ENCODE measurements at regions not wholly inside any gene's neighbourhood (a gene's known extent, or its start where the extent isn't known, plus 50 kb on each side); places are given as distances from the start of the nearest gene placed in this dataset.

DNA sequence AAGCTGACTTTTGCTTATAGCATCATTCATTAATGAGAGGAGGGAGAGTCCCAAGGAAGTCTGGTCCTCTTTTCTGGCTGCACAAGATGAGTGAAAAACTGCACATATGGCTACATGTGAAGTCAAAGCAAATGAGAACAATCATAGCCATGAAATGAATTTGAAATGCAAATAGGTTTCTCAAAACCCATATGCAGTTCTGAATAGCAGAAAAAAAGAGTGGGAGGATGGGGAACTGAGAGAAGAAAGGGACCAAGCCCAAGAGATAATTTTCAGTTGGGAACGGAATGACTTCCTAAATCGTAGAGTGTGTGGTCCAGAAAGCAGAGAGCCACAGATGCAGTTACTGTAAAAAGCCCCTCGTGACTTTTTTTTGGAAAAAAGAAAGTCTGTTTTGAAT is 66.3 kb downstream of the GTPBP8 start:
- Histone ChIP-seq H3K9me3 (no peaks in the 10 kb centered on the region), H3K27me3 (replicated peaks; ENCODE audit: insufficient read depth) (no peaks in the 10 kb centered on the region), H3K36me3 (no peaks in the 10 kb centered on the region), H3K27ac (no peak overlapping the region), H3K4me3 (no peak overlapping the region), H3K4me1 (replicated peaks) (no peaks in the 10 kb centered on the region)
- 62% methylated on average over 3 of the region's 3 CpGs for WGBS
- intact Hi-C loops (cut with DNase I) = loop anchor here (10.0 kb wide), 2 partner anchors 458 to 518 kb away; partner anchors contain the start of gene SPICE1
- TF ChIP-seq, protein P1, sequence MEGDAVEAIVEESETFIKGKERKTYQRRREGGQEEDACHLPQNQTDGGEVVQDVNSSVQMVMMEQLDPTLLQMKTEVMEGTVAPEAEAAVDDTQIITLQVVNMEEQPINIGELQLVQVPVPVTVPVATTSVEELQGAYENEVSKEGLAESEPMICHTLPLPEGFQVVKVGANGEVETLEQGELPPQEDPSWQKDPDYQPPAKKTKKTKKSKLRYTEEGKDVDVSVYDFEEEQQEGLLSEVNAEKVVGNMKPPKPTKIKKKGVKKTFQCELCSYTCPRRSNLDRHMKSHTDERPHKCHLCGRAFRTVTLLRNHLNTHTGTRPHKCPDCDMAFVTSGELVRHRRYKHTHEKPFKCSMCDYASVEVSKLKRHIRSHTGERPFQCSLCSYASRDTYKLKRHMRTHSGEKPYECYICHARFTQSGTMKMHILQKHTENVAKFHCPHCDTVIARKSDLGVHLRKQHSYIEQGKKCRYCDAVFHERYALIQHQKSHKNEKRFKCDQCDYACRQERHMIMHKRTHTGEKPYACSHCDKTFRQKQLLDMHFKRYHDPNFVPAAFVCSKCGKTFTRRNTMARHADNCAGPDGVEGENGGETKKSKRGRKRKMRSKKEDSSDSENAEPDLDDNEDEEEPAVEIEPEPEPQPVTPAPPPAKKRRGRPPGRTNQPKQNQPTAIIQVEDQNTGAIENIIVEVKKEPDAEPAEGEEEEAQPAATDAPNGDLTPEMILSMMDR (IDR thresholded peaks at IDR 0.05) = no peak
- no peak for TF ChIP-seq POLR2A (IDR thresholded peaks at IDR 0.05)
- TF ChIP-seq POLR2AphosphoS5 (IDR thresholded peaks at IDR 0.05) = no peak
- no peak for DNase-seq (ENCODE audit: low spot score)

DNA sequence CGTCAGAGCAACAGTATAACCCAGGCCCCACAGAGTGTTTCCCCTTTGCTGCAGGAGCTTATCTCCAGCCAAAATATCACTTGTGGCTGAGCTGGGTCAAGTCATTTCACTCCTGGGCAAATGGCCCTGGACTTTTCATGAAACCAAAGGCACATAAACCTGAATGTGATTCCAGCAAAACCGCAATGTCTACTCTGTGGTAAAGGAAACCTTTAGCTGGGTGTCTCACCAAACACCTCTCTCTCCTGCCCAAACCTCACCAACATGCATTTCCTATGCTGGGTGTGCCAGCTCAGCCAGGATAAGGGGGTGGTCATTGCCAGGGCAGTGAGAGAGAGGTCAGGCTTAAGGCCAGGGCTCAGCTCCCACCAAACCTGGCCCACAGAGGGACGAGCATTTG is 67.4 kb downstream of the GTPBP8 start:
- no peak for DNase-seq (ENCODE audit: low spot score)
- 91% methylated on average over 3 of the region's 3 CpGs for WGBS
- TF ChIP-seq, protein P1 (IDR thresholded peaks at IDR 0.05) = no peak
- TF ChIP-seq POLR2AphosphoS5 (IDR thresholded peaks at IDR 0.05) (no peak), POLR2A (IDR thresholded peaks at IDR 0.05) (no peak)
- Histone ChIP-seq H3K27ac (no peak overlapping the region), H3K36me3 (no peaks in the 10 kb centered on the region), H3K4me1 (replicated peaks) (no peaks in the 10 kb centered on the region), H3K27me3 (replicated peaks; ENCODE audit: insufficient read depth) (no peaks in the 10 kb centered on the region), H3K9me3 (no peaks in the 10 kb centered on the region), H3K4me3 (no peak overlapping the region)
- intact Hi-C loops (cut with DNase I) = loop anchor here (10.0 kb wide), 2 partner anchors 457 to 517 kb away; partner anchors contain the start of gene SPICE1

DNA sequence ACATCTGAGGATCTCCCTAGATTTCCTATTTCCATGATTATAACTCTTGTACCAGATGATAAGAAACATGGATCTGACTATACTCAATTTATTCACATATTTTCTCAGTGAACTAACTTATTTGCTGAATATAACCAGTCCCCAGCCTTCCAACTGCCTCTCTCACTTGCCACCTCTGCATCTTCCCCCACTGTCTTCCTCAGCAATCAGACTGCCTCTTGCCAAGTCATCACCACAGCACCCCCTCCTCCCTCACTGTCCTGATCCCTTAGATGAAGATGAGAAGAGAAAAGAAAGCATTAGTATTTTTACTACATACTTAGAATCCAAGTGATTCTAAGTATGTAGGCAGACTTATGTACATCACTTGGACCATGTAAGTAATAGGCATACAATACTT is 71.9 kb downstream of the GTPBP8 start:
- peaks cover 3% of the 10 kb centered on the region for H3K4me1 ChIP-seq (replicated peaks)
- intact Hi-C loops (cut with DNase I) = no loop called here
- H3K27me3 ChIP-seq (replicated peaks; ENCODE audit: insufficient read depth) = no peaks in the 10 kb centered on the region
- H3K4me3 ChIP-seq = no peak overlapping the region
- H3K36me3 ChIP-seq = no peaks in the 10 kb centered on the region
- no peak for DNase-seq (ENCODE audit: low spot score)
- TF ChIP-seq POLR2AphosphoS5 (IDR thresholded peaks at IDR 0.05) = no peak
- TF ChIP-seq, protein P1 (IDR thresholded peaks at IDR 0.05) = no peak
- no peak for TF ChIP-seq POLR2A (IDR thresholded peaks at IDR 0.05)
- no peaks in the 10 kb centered on the region for H3K9me3 ChIP-seq
- H3K27ac ChIP-seq = peak overlapping the region in 1 of 2 donors; percentile 48

DNA sequence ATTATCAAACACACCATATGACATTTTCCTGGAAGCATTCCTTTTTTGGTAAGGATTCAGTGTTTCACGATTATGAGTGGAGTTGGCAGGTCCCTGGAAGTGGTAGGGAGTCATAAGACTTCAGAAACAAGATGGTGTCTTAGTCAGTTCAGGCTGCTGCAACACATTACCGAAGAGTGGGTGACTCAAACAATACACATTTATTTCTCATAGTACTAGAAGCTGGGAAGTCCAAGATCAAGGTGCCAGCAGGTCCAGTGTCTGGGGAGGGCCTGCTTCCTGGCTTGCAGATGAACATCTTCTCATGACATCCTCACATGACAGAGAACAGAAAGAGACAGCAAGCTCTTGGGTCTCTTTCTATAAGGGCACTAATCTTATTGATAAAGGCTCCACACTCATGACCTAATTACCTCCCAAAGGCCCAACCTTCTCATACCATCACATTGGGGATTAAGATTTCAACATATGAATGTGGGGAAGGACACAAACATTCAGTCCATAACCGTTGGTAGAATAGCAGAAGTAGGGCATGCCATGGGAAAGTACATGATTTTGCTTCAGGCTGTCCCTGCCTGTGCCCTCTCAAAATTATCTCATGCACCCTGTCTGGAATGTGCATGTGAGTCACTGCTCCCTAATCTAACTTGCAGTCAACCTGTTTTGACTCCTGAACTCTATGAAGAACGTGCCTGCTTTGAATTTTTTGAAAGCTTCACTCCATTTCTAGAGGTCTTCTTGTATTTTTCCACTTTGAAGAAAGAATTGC is 72.5 kb downstream of the GTPBP8 start:
- TF ChIP-seq, protein P1 (IDR thresholded peaks at IDR 0.05) = no peak
- no peak for TF ChIP-seq POLR2A (IDR thresholded peaks at IDR 0.05)
- no peak for TF ChIP-seq POLR2AphosphoS5 (IDR thresholded peaks at IDR 0.05)
- Histone ChIP-seq H3K27ac (peak overlapping the region; percentile 48 to 51), H3K4me1 (replicated peaks) (peaks cover 3% of the 10 kb centered on the region), H3K4me3 (no peak overlapping the region), H3K36me3 (no peaks in the 10 kb centered on the region), H3K27me3 (replicated peaks; ENCODE audit: insufficient read depth) (no peaks in the 10 kb centered on the region), H3K9me3 (no peaks in the 10 kb centered on the region)
- no peak for DNase-seq (ENCODE audit: low spot score)
- 62% methylated on average over 4 of the region's 4 CpGs for WGBS
- intact Hi-C loops (cut with DNase I) = no loop called here

DNA sequence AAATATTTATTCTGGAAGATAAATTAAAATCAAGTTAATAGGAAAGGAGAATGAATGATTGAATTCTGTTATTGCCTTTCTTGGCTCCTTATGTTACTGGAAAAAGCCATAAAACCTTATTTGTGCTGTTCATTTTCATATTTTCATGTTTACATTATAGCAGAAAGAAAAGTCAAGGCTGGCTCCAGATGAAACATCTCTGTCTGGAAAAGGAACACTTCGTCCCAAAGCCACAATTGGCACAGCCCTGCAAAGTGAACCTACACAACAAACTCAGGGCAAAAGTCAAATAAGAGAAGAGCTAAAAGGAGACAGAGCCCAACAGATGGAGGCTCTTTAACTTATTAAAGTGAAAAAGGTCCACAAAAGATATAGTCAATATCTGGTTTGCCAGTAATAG is 73.4 kb downstream of the GTPBP8 start:
- H3K27ac ChIP-seq = peak overlapping the region; percentile 48 to 51
- intact Hi-C loops (cut with DNase I) = no loop called here
- WGBS = 11% methylated on average over 1 of the region's 1 CpG
- TF ChIP-seq, protein P1 (IDR thresholded peaks at IDR 0.05) = no peak
- TF ChIP-seq POLR2AphosphoS5 (IDR thresholded peaks at IDR 0.05) = peak; percentile 60
- TF ChIP-seq POLR2A (IDR thresholded peaks at IDR 0.05) = no peak
- no peak overlapping the region for H3K4me3 ChIP-seq
- DNase-seq (ENCODE audit: low spot score) = peak; percentile 24
- H3K4me1 ChIP-seq (replicated peaks) = peaks cover 3% of the 10 kb centered on the region
- no peaks in the 10 kb centered on the region for H3K9me3 ChIP-seq
- no peaks in the 10 kb centered on the region for H3K36me3 ChIP-seq
- no peaks in the 10 kb centered on the region for H3K27me3 ChIP-seq (replicated peaks; ENCODE audit: insufficient read depth)
